Effector memory CD4-positive, alpha-beta T cell (primary cell): ENCODE measurements at regions not wholly inside any gene's neighbourhood (a gene's known extent, or its start where the extent isn't known, plus 50 kb on each side); places are given as distances from the start of the nearest gene placed in this dataset.

Experiments used
- DNase-seq, 3 donors: peaks; one replicate each; pipeline ENCODE4 v3.0.0-alpha.2; 2020
- H3K27ac ChIP-seq: 2 replicates; pipeline ENCODE4 v1.7.0; 2013; ENCODE audit warnings: mild to moderate bottlenecking, low read length, moderate library complexity; ENCODE audit not compliant: insufficient read depth, poor library complexity, severe bottlenecking
- H3K27me3 ChIP-seq: replicated peaks from 2 replicates; pipeline ENCODE4 v1.7.0; 2013; ENCODE audit warnings: mild to moderate bottlenecking, low read length; ENCODE audit not compliant: insufficient read depth, control insufficient read depth, poor library complexity, severe bottlenecking
- H3K36me3 ChIP-seq: 2 replicates; pipeline ENCODE4 v1.7.0; 2013; ENCODE audit warnings: mild to moderate bottlenecking, low read length, moderate library complexity; ENCODE audit not compliant: control insufficient read depth, insufficient read depth
- H3K4me1 ChIP-seq: 2 replicates; pipeline ENCODE4 v1.7.0; 2013; ENCODE audit warnings: low read length, mild to moderate bottlenecking; ENCODE audit not compliant: control insufficient read depth, insufficient read depth, poor library complexity, severe bottlenecking
- H3K4me3 ChIP-seq: 2 replicates; pipeline ENCODE4 v1.7.0; 2013; ENCODE audit warnings: low read length, low read depth, mild to moderate bottlenecking; ENCODE audit not compliant: insufficient read depth, poor library complexity, severe bottlenecking
- H3K9me3 ChIP-seq: 2 replicates; pipeline ENCODE4 v1.7.0; 2013; ENCODE audit warnings: mild to moderate bottlenecking, low read length, moderate library complexity; ENCODE audit not compliant: control insufficient read depth

- Histone ChIP-seq H3K9me3 (no peaks in the 10 kb centered on the region), H3K4me3 (no peak overlapping the region), H3K36me3 (no peaks in the 10 kb centered on the region), H3K27ac (no peak overlapping the region), H3K27me3 (no peaks in the 10 kb centered on the region), H3K4me1 (no peaks in the 10 kb centered on the region)
- DNase-seq, result no peak
Measured at GRCh38 chr15:93428807-93429351, 339.9 kb upstream of the RGMA start.

GRCh38 chr15:93428150-93428549 is 339.1 kb upstream of the RGMA start:
- no peak overlapping the region for H3K27ac ChIP-seq
- no peak overlapping the region for H3K4me3 ChIP-seq
- no peaks in the 10 kb centered on the region for H3K4me1 ChIP-seq
- no peak for DNase-seq
- H3K36me3 ChIP-seq, result no peaks in the 10 kb centered on the region
- H3K27me3 ChIP-seq, result no peaks in the 10 kb centered on the region
- H3K9me3 ChIP-seq, result no peaks in the 10 kb centered on the region

- Histone ChIP-seq H3K27ac (no peak overlapping the region), H3K4me3 (no peak overlapping the region), H3K27me3 (no peaks in the 10 kb centered on the region), H3K4me1 (no peaks in the 10 kb centered on the region), H3K36me3 (no peaks in the 10 kb centered on the region), H3K9me3 (no peaks in the 10 kb centered on the region)
- DNase-seq, result no peak
Measured at GRCh38 chr15:93424131-93424530, 335.1 kb upstream of the RGMA start.

DNA sequence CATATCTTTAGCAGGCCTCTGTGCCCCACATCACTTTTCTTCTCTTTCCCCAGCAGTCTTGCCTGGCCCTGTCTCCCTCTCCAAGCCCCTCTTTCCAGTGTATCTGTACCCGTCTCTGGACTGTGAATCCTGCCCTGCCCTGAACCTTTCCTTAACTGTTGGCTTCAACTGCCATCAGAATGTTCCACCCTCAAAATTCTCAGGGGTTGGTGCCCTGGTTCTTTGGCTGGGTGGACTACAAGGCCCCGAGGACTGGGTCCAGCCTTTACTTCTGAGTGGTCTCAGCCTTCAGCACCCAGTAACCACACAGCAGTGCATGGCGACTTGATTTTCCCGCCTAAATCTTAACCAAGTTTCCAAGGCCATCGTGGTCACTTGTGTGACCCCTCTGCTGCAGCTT is 333.5 kb upstream of the RGMA start:
- Histone ChIP-seq H3K9me3 (no peaks in the 10 kb centered on the region), H3K4me3 (no peak overlapping the region), H3K36me3 (no peaks in the 10 kb centered on the region), H3K27me3 (no peaks in the 10 kb centered on the region), H3K27ac (no peak overlapping the region), H3K4me1 (no peaks in the 10 kb centered on the region)
- DNase-seq, result no peak

- Histone ChIP-seq H3K4me3 (no peak overlapping the region), H3K27me3 (no peaks in the 10 kb centered on the region), H3K9me3 (no peaks in the 10 kb centered on the region), H3K36me3 (no peaks in the 10 kb centered on the region), H3K27ac (no peak overlapping the region), H3K4me1 (no peaks in the 10 kb centered on the region)
- DNase-seq, result no peak
Measured at GRCh38 chr15:93420477-93420876, 331.5 kb upstream of the RGMA start.

- H3K27me3 ChIP-seq, result no peaks in the 10 kb centered on the region
- no peaks in the 10 kb centered on the region for H3K9me3 ChIP-seq
- DNase-seq, result no peak
Measured at GRCh38 chr15:93420050-93420452, 331.0 kb upstream of the RGMA start.

DNA sequence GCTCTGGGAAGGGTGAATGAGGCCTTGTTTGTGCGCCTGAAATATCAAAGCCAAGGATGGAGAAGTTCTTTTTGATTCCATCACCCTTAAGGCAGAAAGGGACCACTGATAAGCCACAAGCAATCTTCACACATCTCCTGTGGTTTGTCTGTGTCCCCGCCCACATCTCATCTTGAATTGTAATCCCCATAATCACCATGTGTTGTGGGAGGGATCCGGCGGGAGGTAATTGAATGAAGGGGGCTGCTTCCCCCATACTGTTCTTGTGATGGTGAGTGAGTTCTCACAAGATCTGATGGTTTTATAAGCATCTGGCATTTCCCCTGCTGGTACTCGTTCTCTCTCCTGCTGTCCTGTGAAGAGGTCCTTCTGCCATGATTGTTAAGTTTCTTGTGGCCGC is 329.6 kb upstream of the RGMA start:
- Histone ChIP-seq H3K4me1 (no peaks in the 10 kb centered on the region), H3K9me3 (no peaks in the 10 kb centered on the region), H3K4me3 (no peak overlapping the region), H3K27me3 (no peaks in the 10 kb centered on the region), H3K36me3 (no peaks in the 10 kb centered on the region), H3K27ac (no peak overlapping the region)
- no peak for DNase-seq

More at GRCh38 chr15:93420050-93420452, 331.0 kb upstream of the RGMA start:
- H3K36me3 ChIP-seq, result no peaks in the 10 kb centered on the region
- no peak overlapping the region for H3K4me3 ChIP-seq
- no peaks in the 10 kb centered on the region for H3K4me1 ChIP-seq
- H3K27ac ChIP-seq, result no peak overlapping the region

DNA sequence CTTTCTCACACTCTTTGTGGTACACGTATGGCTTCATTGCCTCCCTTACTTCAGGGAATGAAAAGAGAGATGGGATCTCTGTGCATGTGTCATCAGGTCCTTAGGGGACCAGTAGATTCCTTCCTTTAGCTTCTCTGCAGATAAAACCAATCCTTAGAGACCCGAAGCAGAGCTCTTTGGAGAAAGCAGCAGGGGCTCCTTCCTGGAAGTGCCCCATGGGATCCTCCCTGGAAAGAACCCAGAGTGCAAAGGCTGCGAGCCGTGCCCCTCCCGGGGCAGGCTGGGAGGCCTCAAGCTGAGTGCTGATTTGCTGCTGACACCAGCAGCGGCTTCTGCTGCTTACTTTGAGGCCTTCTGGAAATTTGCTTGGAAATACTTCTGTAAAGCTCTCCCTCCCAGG is 328.6 kb upstream of the RGMA start:
- H3K4me3 ChIP-seq, result no peak overlapping the region
- no peak for DNase-seq
- no peak overlapping the region for H3K27ac ChIP-seq
- no peaks in the 10 kb centered on the region for H3K9me3 ChIP-seq
- H3K4me1 ChIP-seq, result no peaks in the 10 kb centered on the region
- no peaks in the 10 kb centered on the region for H3K27me3 ChIP-seq
- no peaks in the 10 kb centered on the region for H3K36me3 ChIP-seq

DNA sequence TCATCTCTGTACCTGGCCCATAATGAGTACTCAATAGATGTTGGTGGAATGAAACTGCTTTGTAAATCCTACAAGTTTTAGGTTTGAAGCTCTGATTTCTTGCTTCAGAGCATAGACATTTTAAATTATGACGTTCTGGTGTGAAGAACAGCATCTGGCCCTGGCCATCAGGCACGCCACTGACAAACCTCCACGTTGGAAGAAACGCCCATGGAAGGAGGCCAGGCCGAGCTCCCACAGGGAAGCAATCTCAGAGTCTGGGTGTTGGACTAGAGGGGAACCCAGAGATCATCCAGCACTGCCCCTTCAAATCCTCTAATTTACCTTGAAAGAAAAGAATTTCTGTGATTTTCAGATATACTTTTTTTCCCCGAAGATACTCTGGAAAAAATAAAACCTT is 328.1 kb upstream of the RGMA start:
- Histone ChIP-seq H3K27me3 (no peaks in the 10 kb centered on the region), H3K36me3 (no peaks in the 10 kb centered on the region), H3K9me3 (no peaks in the 10 kb centered on the region), H3K27ac (no peak overlapping the region), H3K4me3 (no peak overlapping the region), H3K4me1 (no peaks in the 10 kb centered on the region)
- DNase-seq, result no peak

- Histone ChIP-seq H3K36me3 (no peaks in the 10 kb centered on the region), H3K27me3 (no peaks in the 10 kb centered on the region), H3K4me1 (no peaks in the 10 kb centered on the region), H3K9me3 (no peaks in the 10 kb centered on the region), H3K4me3 (no peak overlapping the region), H3K27ac (no peak overlapping the region)
- DNase-seq, result no peak
Measured at GRCh38 chr15:93415576-93415975, 326.6 kb upstream of the RGMA start.
